Brain microvascular endothelial cell (primary cell): ENCODE measurements at regions not wholly inside any gene's neighbourhood (a gene's known extent, or its start where the extent isn't known, plus 50 kb on each side); places are given as distances from the start of the nearest gene placed in this dataset.

ENCODE experiments used
- DNase-seq: peaks from one replicate; pipeline ENCODE4 v3.0.0-alpha.2; 2020
- H3K27ac ChIP-seq: fragments of 250-450 bp; sonication (Bioruptor Pico); 2 replicates; pipeline ENCODE4 v1.5.1; 2020; ENCODE audit warnings: mild to moderate bottlenecking, moderate library complexity
- H3K27me3 ChIP-seq: fragments of 250-450 bp; sonication (Bioruptor Pico); replicated peaks from 2 replicates; pipeline ENCODE4 v1.5.1; 2020; ENCODE audit warnings: mild to moderate bottlenecking
- H3K36me3 ChIP-seq: fragments of 250-450 bp; sonication (Bioruptor Pico); replicated peaks from 2 replicates; pipeline ENCODE4 v1.5.1; 2020; ENCODE audit warnings: mild to moderate bottlenecking
- H3K4me3 ChIP-seq: 2 replicates; pipeline ENCODE4 v1.5.1; 2011; ENCODE audit warnings: low read depth, mild to moderate bottlenecking, control low read depth, low read length, moderate library complexity
- in situ Hi-C: cut with HindIII; loops from 2 replicates; pipeline ENCODE4 v1.10.0; 2017; ENCODE audit warnings: low sequenced_read_pairs, low pct_ligation_motif_present
- TF ChIP-seq, protein P1 (sequence below): IDR thresholded peaks from 2 replicates; pipeline ENCODE4 v1.5.1; 2011; ENCODE audit warnings: low read depth, mild to moderate bottlenecking, moderate library complexity, low read length, control low read depth, inconsistent platforms; ENCODE audit errors: missing control alignments

DNA sequence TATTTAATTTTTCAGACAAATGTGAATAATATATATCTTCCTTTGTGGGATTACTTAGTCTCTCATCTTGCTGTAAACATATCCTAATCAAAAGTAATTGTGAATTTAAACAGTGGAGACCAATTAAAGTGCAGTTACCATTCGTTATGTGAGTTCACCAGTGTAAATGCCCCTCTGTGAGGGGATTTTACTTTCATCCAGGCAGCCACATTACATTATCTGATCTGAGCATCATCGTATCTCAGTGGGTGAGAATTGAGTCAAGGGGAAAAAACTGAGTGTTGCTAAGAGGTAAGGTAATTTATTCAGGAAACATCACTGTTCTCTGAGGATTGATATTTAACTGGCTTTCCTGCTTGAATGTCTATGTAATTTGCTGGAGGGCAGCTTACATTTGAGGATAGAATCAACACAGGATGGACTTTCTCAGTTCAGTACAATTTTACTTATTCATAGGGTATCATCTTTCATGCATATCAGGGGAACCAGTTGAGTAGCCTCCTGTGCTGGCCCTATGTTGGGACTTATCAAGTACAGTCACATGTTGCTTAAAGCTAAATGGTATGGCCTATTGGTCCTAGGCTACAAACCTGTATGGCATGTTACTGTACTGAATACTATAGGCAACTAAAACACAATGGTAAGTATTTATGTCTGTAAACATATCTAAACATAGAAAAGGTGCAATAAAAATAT is 219.7 kb downstream of the CD47 start:
- TF ChIP-seq, protein P1, sequence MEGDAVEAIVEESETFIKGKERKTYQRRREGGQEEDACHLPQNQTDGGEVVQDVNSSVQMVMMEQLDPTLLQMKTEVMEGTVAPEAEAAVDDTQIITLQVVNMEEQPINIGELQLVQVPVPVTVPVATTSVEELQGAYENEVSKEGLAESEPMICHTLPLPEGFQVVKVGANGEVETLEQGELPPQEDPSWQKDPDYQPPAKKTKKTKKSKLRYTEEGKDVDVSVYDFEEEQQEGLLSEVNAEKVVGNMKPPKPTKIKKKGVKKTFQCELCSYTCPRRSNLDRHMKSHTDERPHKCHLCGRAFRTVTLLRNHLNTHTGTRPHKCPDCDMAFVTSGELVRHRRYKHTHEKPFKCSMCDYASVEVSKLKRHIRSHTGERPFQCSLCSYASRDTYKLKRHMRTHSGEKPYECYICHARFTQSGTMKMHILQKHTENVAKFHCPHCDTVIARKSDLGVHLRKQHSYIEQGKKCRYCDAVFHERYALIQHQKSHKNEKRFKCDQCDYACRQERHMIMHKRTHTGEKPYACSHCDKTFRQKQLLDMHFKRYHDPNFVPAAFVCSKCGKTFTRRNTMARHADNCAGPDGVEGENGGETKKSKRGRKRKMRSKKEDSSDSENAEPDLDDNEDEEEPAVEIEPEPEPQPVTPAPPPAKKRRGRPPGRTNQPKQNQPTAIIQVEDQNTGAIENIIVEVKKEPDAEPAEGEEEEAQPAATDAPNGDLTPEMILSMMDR, result no peak
- in situ Hi-C loops, result no loop called here
- Histone ChIP-seq H3K27ac (no peak overlapping the region), H3K27me3 (no peaks in the 10 kb centered on the region), H3K36me3 (no peaks in the 10 kb centered on the region), H3K4me3 (no peak overlapping the region)
- DNase-seq, result no peak

- in situ Hi-C loops, result no loop called here
- TF ChIP-seq, protein P1, result no peak
- no peaks in the 10 kb centered on the region for H3K27me3 ChIP-seq
- H3K27ac ChIP-seq, result no peak overlapping the region
- no peak overlapping the region for H3K4me3 ChIP-seq
- no peaks in the 10 kb centered on the region for H3K36me3 ChIP-seq
- DNase-seq, result no peak
Measured at GRCh38 chr3:107870096-107870495, 220.7 kb downstream of the CD47 start.

GRCh38 chr3:107868449-107868848 is 222.4 kb downstream of the CD47 start:
- H3K27me3 ChIP-seq, result no peaks in the 10 kb centered on the region
- in situ Hi-C loops, result no loop called here
- no peak overlapping the region for H3K4me3 ChIP-seq
- TF ChIP-seq, protein P1, result no peak
- no peaks in the 10 kb centered on the region for H3K36me3 ChIP-seq
- no peak for DNase-seq
- H3K27ac ChIP-seq, result no peak overlapping the region

- no peaks in the 10 kb centered on the region for H3K27me3 ChIP-seq
- H3K27ac ChIP-seq, result no peak overlapping the region
- H3K4me3 ChIP-seq, result no peak overlapping the region
- in situ Hi-C loops, result no loop called here
- TF ChIP-seq, protein P1, result no peak
- DNase-seq, result no peak
- no peaks in the 10 kb centered on the region for H3K36me3 ChIP-seq
Measured at GRCh38 chr3:107861904-107862303, 228.9 kb downstream of the CD47 start.

DNA sequence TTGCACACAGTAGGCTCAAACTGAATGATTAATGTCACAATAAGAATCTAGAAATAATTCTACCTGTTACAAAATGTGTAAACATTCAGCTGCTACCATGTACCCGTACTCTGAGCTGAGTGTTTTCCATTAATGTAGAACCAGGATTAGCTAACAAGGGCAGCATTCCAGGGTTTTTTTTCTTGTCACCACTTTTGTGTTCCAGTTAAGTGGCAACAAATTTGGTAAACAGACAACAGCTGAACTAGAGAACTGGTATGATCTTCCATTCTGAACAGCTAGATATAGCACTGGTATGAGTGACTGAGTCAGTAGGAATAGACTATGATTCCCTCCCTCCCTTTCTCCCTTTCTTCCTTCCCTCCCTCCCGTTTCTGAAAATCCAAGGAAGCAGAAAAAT is 229.4 kb downstream of the CD47 start:
- H3K4me3 ChIP-seq, result no peak overlapping the region
- no peaks in the 10 kb centered on the region for H3K27me3 ChIP-seq
- H3K36me3 ChIP-seq, result no peaks in the 10 kb centered on the region
- no peak for DNase-seq
- H3K27ac ChIP-seq, result no peak overlapping the region
- in situ Hi-C loops, result no loop called here
- TF ChIP-seq, protein P1, result no peak
